ENCODE measurements at regions not wholly inside any gene's neighbourhood (a gene's known extent, or its start where the extent isn't known, plus 50 kb on each side); places are given as distances from the start of the nearest gene placed in this dataset.

GRCh38 chr1:234875953-234876855 is 252.4 kb downstream of the TOMM20 start (continued):
- TF ChIP-seq RERE (CRISPR knock-in tag; IDR thresholded peaks at IDR 0.05; ENCODE audit: low read depth) (peak; percentile 95), HIC2 (CRISPR knock-in tag; IDR thresholded peaks at IDR 0.05; ENCODE audit: low read depth) (no peak; the same call in 1 of the 2 replicates), HOXA5 (CRISPR knock-in tag; IDR thresholded peaks at IDR 0.05) (no peak; the same call in none of the 2 replicates), PRDM4 (CRISPR knock-in tag; IDR thresholded peaks at IDR 0.05; ENCODE audit: borderline replicate concordance) (no peak), ZNF235 (CRISPR knock-in tag; IDR thresholded peaks at IDR 0.05; ENCODE audit: borderline replicate concordance) (0 out of 2 replicates have a peak, but pooled peaks have one; percentile 48), ARNTL (CRISPR knock-in tag; IDR thresholded peaks at IDR 0.05) (0 out of 2 replicates have a peak, but pooled peaks have one; percentile 62), CEBPG (CRISPR knock-in tag; IDR thresholded peaks at IDR 0.05) (peak; percentile 99), MEF2D (CRISPR knock-in tag; IDR thresholded peaks at IDR 0.05) (peak; percentile 83), ZNF143 (CRISPR knock-in tag; IDR thresholded peaks at IDR 0.05) (peak; percentile 1; the same call in 1 of the 2 replicates), NBN (conservative IDR thresholded peaks at IDR 0.05) (no peak), SALL2 (CRISPR knock-in tag; IDR thresholded peaks at IDR 0.05) (peak; percentile 35; the same call in 1 of the 2 replicates), CBX1 (IDR thresholded peaks at IDR 0.05; ENCODE audit: low read depth) (no peak), ZBTB1 (CRISPR knock-in tag; IDR thresholded peaks at IDR 0.05; ENCODE audit: borderline replicate concordance) (0 out of 2 replicates have a peak, but pooled peaks have one; percentile 17), RFX3 (CRISPR knock-in tag; IDR thresholded peaks at IDR 0.05) (no peak), ZNF205 (CRISPR knock-in tag; IDR thresholded peaks at IDR 0.05) (peak; percentile 58; the same call in 1 of the 2 replicates), FOXA1 (IDR thresholded peaks at IDR 0.05) (no peak), FOXA1 (CRISPR knock-in tag; IDR thresholded peaks at IDR 0.05) (peak; percentile 90), SCMH1 (CRISPR knock-in tag; IDR thresholded peaks at IDR 0.05; ENCODE audit: borderline replicate concordance) (no peak), BRD4 (CRISPR knock-in tag; IDR thresholded peaks at IDR 0.05) (peak; percentile 91; the same call in 1 of the 2 replicates), TGIF2 (CRISPR knock-in tag; IDR thresholded peaks at IDR 0.05) (no peak; the same call in 1 of the 2 replicates)
